A549 (cell line): ENCODE measurements at regions not wholly inside any gene's neighbourhood (a gene's known extent, or its start where the extent isn't known, plus 50 kb on each side); places are given as distances from the start of the nearest gene placed in this dataset.

ENCODE experiments used
- ATAC-seq, 2 experiments: fragments of 200-7000 bp in 1 of 2; fragments of >200 bp in 1 of 2; cut with Nextera tagmentation in 1 of 2; cut with Tn5 transposase in 1 of 2; 3 replicates each; pipeline versions ENCODE4 v1.8.0 to v1.9.1; 2018 to 2020; ENCODE audit warnings: mild to moderate bottlenecking in 1 of 2, moderate library complexity in 1 of 2
- CTCF ChIA-PET: fragments of 300-600 bp; sonication (Branson Sonifier 250); formaldehyde crosslinking; extraction: SDS; loops from one replicate; lab custom pipeline; 2021; ENCODE audit warnings: antibody characterized with exemption, inconsistent platforms; lab: Yijun Ruan, JAX
- POLR2A ChIA-PET: fragments of 350-600 bp; formaldehyde crosslinking; extraction: SDS; loops from one replicate; lab custom pipeline; 2021; ENCODE audit warnings: antibody characterized with exemption, inconsistent platforms; lab: Yijun Ruan, JAX
- DNase-seq, 2 experiments: peaks; one replicate each; pipeline versions ENCODE4 v3.0.0 to v3.0.0-alpha.2; 2011 to 2016; ENCODE audit warnings: low read depth in 1 of 2, low spot score in 1 of 2
- FAIRE-seq: peaks from 2 replicates; lab custom pipeline; 2011; peaks lifted over from hg19 to GRCh38; lab: Jason Lieb, UNC
- H3K27ac ChIP-seq, 2 experiments: fragments of >200 bp; sonication (Bioruptor Twin); formaldehyde crosslinking; 3 replicates each; pipeline ENCODE4 v1.5.1; 2016 to 2017
- H3K4me1 ChIP-seq: fragments of >200 bp; sonication (Bioruptor Twin); formaldehyde crosslinking; 3 replicates; pipeline ENCODE4 v1.6.1; 2016
- H3K4me2 ChIP-seq: fragments of >200 bp; sonication (Bioruptor Twin); formaldehyde crosslinking; 3 replicates; pipeline ENCODE4 v1.6.1; 2016
- H3K4me3 ChIP-seq: fragments of >200 bp; sonication (Bioruptor Twin); formaldehyde crosslinking; 3 replicates; pipeline ENCODE4 v1.5.1; 2016
- H3K9me3 ChIP-seq: fragments of >200 bp; sonication (Bioruptor Twin); formaldehyde crosslinking; 3 replicates; pipeline ENCODE4 v1.6.1; 2016
- BCL3 ChIP-seq: fragments of >200 bp; sonication (Bioruptor Twin); formaldehyde crosslinking; IDR thresholded peaks from 3 replicates; pipeline ENCODE4 v1.6.1; 2016
- CEBPB ChIP-seq, 2 experiments: fragments of >200 bp in 1 of 2; sonication (Bioruptor Twin) in 1 of 2; formaldehyde crosslinking in 1 of 2; IDR thresholded peaks; 2 replicates each; pipeline ENCODE4 v1.6.1; 2012 to 2016
- CTCF ChIP-seq: fragments of >200 bp; sonication (Bioruptor Twin); formaldehyde crosslinking; IDR thresholded peaks from 3 replicates; pipeline ENCODE4 v1.5.1; 2016
- EHF ChIP-seq: fragments of 250-450 bp; sonication (Bioruptor Pico); IDR thresholded peaks from 2 replicates; pipeline ENCODE4 v1.5.0; 2020; ENCODE audit warnings: mild to moderate bottlenecking
- EP300 ChIP-seq, 2 experiments: fragments of >200 bp; sonication (Bioruptor Twin); formaldehyde crosslinking; IDR thresholded peaks; 2 replicates in 1 of 2; 3 replicates in 1 of 2; pipeline ENCODE4 v1.6.1; 2016 to 2017
- ESRRA ChIP-seq: fragments of 150-350 bp; IDR thresholded peaks from 2 replicates; pipeline ENCODE4 v1.6.1; 2014; ENCODE audit warnings: mild to moderate bottlenecking, low read length, borderline replicate concordance
- HOXB13 ChIP-seq: fragments of 250-450 bp; sonication (Bioruptor Pico); IDR thresholded peaks from 2 replicates; pipeline ENCODE4 v1.5.0; 2020; ENCODE audit warnings: low read depth, mild to moderate bottlenecking, moderate library complexity
- JUN ChIP-seq, 2 experiments: fragments of >200 bp; sonication (Bioruptor Twin); formaldehyde crosslinking; IDR thresholded peaks; 2 replicates in 1 of 2; 3 replicates in 1 of 2; pipeline ENCODE4 v1.6.1; 2016 to 2017
- KDM1A ChIP-seq: fragments of 200-600 bp; sonication (generic); IDR thresholded peaks from 2 replicates; pipeline ENCODE4 v1.6.1; 2016; ENCODE audit warnings: low read depth, mild to moderate bottlenecking
- MAFK ChIP-seq: fragments of 450-650 bp; IDR thresholded peaks from 2 replicates; pipeline ENCODE4 v1.6.1; 2014; ENCODE audit not compliant: partially characterized antibody
- MAZ ChIP-seq: fragments of 150-350 bp; IDR thresholded peaks from 2 replicates; pipeline ENCODE4 v1.6.1; 2014; ENCODE audit warnings: antibody characterized with exemption, low read depth, low read length, borderline replicate concordance
- NFE2L2 ChIP-seq: fragments of 150-350 bp; conservative IDR thresholded peaks from 2 replicates; pipeline ENCODE4 v1.6.1; 2014; ENCODE audit warnings: low read length
- NR3C1 ChIP-seq: fragments of >200 bp; sonication (Bioruptor Twin); formaldehyde crosslinking; IDR thresholded peaks from 3 replicates; pipeline ENCODE4 v1.6.1; 2017
- RAD21 ChIP-seq, 2 experiments: fragments of >200 bp in 1 of 2; sonication (Bioruptor Twin) in 1 of 2; formaldehyde crosslinking in 1 of 2; IDR thresholded peaks in 1 of 2; conservative IDR thresholded peaks in 1 of 2; 2 replicates in 1 of 2; 3 replicates in 1 of 2; pipeline ENCODE4 v1.6.1; 2012 to 2018; ENCODE audit warnings: inconsistent platforms in 1 of 2
- RCOR1 ChIP-seq: fragments of 150-350 bp; IDR thresholded peaks from 2 replicates; pipeline ENCODE4 v1.6.1; 2014; ENCODE audit warnings: antibody characterized with exemption, low read length, low read depth
- RNF2 ChIP-seq: fragments of 200-600 bp; sonication (generic); IDR thresholded peaks from 2 replicates; pipeline ENCODE4 v1.6.1; 2016; ENCODE audit warnings: low read depth, mild to moderate bottlenecking, antibody characterized with exemption, moderate library complexity, borderline replicate concordance
- SMC3 ChIP-seq: fragments of >200 bp; sonication (Bioruptor Twin); formaldehyde crosslinking; IDR thresholded peaks from 3 replicates; pipeline ENCODE4 v1.6.1; 2018; ENCODE audit warnings: inconsistent platforms
- ZFP36 ChIP-seq: fragments of 450-650 bp; IDR thresholded peaks from 2 replicates; pipeline ENCODE4 v1.6.1; 2014; ENCODE audit warnings: borderline replicate concordance; ENCODE audit not compliant: partially characterized antibody
- WGBS: methylation state at CpG from one replicate; pipeline ENCODE4 v1.1.6; 2017; ENCODE audit errors: missing lambda C conversion rate; 5-methylcytosine and 5-hydroxymethylcytosine counted together
- TF ChIP-seq, protein P1 (sequence below): fragments of 200-600 bp; sonication (generic); IDR thresholded peaks from 2 replicates; pipeline ENCODE4 v1.6.1; 2016; ENCODE audit warnings: antibody characterized with exemption, mild to moderate bottlenecking, moderate library complexity
- TF ChIP-seq, protein P2 (sequence below): fragments of 250-450 bp; sonication (Bioruptor Pico); IDR thresholded peaks from 2 replicates; pipeline ENCODE4 v1.5.0; 2020; ENCODE audit warnings: low read depth, mild to moderate bottlenecking, moderate library complexity

DNA sequence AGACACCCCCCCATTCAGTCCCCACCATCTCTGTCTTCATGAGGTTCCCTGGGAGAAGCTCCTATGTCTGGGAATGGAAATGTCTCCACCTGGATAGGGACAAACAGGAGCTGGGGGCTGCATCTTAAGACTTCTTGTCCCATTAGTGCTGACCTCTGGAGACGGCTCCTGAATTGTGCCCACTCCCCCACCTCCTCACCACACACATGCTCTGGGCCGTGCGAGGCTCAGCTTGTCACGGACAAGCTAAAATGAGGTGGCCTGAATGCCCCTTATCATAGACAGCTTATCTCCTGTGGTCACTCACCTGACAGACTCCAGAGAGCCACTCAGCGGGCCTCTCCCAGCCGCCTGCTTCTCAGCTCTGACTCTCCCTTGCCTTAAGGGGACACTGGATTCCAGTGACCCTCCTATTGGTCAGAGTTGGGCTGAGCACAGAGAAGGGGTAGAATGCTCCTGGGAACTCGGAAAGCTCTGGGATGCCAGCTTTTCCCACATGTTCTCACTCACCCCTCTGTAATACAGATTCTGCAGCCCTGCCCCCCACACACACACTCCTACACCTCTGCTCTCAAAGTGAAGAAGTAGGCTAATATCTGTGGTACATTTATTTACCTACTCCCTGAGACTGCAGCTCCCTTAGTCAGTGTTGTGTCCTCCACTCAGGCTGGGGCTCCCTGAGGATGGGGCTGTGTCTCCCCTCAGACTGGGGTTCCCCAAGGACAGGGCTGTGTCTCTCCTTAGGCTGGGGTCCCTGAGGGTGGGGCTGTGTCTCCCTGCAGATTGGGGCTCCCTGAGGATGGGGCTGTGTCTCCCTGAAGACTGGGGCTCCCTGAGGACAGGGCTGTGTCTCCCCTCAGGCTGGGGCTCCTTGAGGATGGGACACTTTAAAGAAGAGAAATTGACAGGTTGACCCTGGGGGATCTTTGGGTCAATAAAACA, 167.5 kb downstream of the VEGFA start:
- WGBS = 85% methylated on average over 7 of the region's 7 CpGs
- Histone ChIP-seq H3K4me2 (no peak overlapping the region), H3K4me1 (no peaks in the 10 kb centered on the region), H3K27ac (no peak overlapping the region), H3K9me3 (no peaks in the 10 kb centered on the region), H3K4me3 (no peak overlapping the region)
- no peak for DNase-seq
- FAIRE-seq = no peak
- TF ChIP-seq CTCF = no peak
- TF ChIP-seq, protein P1, sequence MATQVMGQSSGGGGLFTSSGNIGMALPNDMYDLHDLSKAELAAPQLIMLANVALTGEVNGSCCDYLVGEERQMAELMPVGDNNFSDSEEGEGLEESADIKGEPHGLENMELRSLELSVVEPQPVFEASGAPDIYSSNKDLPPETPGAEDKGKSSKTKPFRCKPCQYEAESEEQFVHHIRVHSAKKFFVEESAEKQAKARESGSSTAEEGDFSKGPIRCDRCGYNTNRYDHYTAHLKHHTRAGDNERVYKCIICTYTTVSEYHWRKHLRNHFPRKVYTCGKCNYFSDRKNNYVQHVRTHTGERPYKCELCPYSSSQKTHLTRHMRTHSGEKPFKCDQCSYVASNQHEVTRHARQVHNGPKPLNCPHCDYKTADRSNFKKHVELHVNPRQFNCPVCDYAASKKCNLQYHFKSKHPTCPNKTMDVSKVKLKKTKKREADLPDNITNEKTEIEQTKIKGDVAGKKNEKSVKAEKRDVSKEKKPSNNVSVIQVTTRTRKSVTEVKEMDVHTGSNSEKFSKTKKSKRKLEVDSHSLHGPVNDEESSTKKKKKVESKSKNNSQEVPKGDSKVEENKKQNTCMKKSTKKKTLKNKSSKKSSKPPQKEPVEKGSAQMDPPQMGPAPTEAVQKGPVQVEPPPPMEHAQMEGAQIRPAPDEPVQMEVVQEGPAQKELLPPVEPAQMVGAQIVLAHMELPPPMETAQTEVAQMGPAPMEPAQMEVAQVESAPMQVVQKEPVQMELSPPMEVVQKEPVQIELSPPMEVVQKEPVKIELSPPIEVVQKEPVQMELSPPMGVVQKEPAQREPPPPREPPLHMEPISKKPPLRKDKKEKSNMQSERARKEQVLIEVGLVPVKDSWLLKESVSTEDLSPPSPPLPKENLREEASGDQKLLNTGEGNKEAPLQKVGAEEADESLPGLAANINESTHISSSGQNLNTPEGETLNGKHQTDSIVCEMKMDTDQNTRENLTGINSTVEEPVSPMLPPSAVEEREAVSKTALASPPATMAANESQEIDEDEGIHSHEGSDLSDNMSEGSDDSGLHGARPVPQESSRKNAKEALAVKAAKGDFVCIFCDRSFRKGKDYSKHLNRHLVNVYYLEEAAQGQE = no peak
- no peak for TF ChIP-seq JUN (IDR thresholded peaks at IDR 0.05)
- no peak for TF ChIP-seq RCOR1
- TF ChIP-seq, all 56 proteins: peak for 0
- CTCF ChIA-PET = interaction anchor here (0.6 to 2.3 kb wide), 2 partner anchors 12 to 14 kb away, joined by 3 to 10 read pairs; no protein-coding TSS in a partner anchor
- POLR2A ChIA-PET = no interaction called here
- no peak for ATAC-seq

GRCh38 chr6:43936476-43936875, 166.5 kb downstream of the VEGFA start:
- ChIA-PET POLR2A (no interaction called here), CTCF (interaction anchor here (2.3 kb wide), 1 partner anchor 15 kb away, joined by 10 read pairs; no protein-coding TSS in a partner anchor)
- ATAC-seq = no peak
- 78% methylated on average over 7 of the region's 9 CpGs for WGBS
- Histone ChIP-seq H3K4me3 (no peak overlapping the region), H3K9me3 (no peaks in the 10 kb centered on the region), H3K4me1 (no peaks in the 10 kb centered on the region), H3K27ac (no peak overlapping the region)
- TF ChIP-seq MAZ (no peak), BCL3 (no peak), KDM1A (no peak), RAD21 (conservative IDR thresholded peaks at IDR 0.05 in 1 of 2, IDR thresholded peaks at IDR 0.05 in 1 of 2) (no peak), CEBPB (IDR thresholded peaks at IDR 0.05) (no peak), EHF (CRISPR knock-in tag) (no peak), CTCF (no peak), ESRRA (no peak), MAFK (no peak), NR3C1 (no peak), EP300 (IDR thresholded peaks at IDR 0.05) (no peak), SMC3 (no peak), RNF2 (no peak), ZFP36 (no peak), HOXB13 (CRISPR knock-in tag) (no peak), NFE2L2 (no peak)
- TF ChIP-seq, protein P2, sequence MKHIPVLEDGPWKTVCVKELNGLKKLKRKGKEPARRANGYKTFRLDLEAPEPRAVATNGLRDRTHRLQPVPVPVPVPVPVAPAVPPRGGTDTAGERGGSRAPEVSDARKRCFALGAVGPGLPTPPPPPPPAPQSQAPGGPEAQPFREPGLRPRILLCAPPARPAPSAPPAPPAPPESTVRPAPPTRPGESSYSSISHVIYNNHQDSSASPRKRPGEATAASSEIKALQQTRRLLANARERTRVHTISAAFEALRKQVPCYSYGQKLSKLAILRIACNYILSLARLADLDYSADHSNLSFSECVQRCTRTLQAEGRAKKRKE (CRISPR knock-in tag) = no peak
- TF ChIP-seq, all 56 proteins: peak for 0
- no peak for DNase-seq
- FAIRE-seq = no peak
- no peak overlapping the region for H3K4me2 ChIP-seq
